Liver (tissue), 8 donors: ENCODE measurements at regions not wholly inside any gene's neighbourhood (a gene's known extent, or its start where the extent isn't known, plus 50 kb on each side); places are given as distances from the start of the nearest gene placed in this dataset.

Experiments used
- DNase-seq: peaks from one replicate; pipeline ENCODE4 v3.0.0-alpha.2; 2017; ENCODE audit warnings: low spot score
- H3K27ac ChIP-seq, 2 donors: one replicate each; pipeline ENCODE4 v1.7.0; 2013; ENCODE audit warnings: inconsistent platforms in 2 of 2, low read length in 2 of 2, control low read depth in 1 of 2, low read depth in 1 of 2, mild to moderate bottlenecking in 1 of 2
- H3K27me3 ChIP-seq, 4 donors: one replicate each; pipeline versions ENCODE4 v1.6.1 to v1.7.0; 2013; ENCODE audit warnings: low read length in 3 of 4, inconsistent platforms in 1 of 4, mild to moderate bottlenecking in 1 of 4, moderate library complexity in 1 of 4; ENCODE audit not compliant: control insufficient read depth in 4 of 4, insufficient read depth in 4 of 4
- H3K36me3 ChIP-seq, 4 donors: one replicate each; pipeline versions ENCODE4 v1.6.1 to v1.7.0; 2013; ENCODE audit warnings: low read length in 3 of 4, mild to moderate bottlenecking in 3 of 4, low read depth in 1 of 4, moderate library complexity in 1 of 4; ENCODE audit not compliant: control insufficient read depth in 4 of 4, insufficient read depth in 3 of 4
- H3K4me1 ChIP-seq, 4 donors: one replicate each; pipeline versions ENCODE4 v1.6.1 to v1.7.0; 2013; ENCODE audit warnings: low read length in 3 of 4, mild to moderate bottlenecking in 3 of 4, moderate library complexity in 1 of 4; ENCODE audit not compliant: control insufficient read depth in 4 of 4, insufficient read depth in 4 of 4
- H3K4me3 ChIP-seq, 3 donors: one replicate each; pipeline versions ENCODE4 v1.6.1 to v1.7.0; 2013; ENCODE audit warnings: low read length in 3 of 3, control low read depth in 1 of 3, low read depth in 1 of 3, mild to moderate bottlenecking in 1 of 3
- H3K9ac ChIP-seq, 2 donors: one replicate each; pipeline ENCODE4 v1.7.0; 2013; ENCODE audit warnings: low read length in 2 of 2, mild to moderate bottlenecking in 2 of 2, moderate library complexity in 2 of 2, control low read depth in 1 of 2, low read depth in 1 of 2
- H3K9me3 ChIP-seq, 4 donors: one replicate each; pipeline versions ENCODE4 v1.6.1 to v1.7.0; 2013; ENCODE audit warnings: low read length in 3 of 4; ENCODE audit not compliant: control insufficient read depth in 4 of 4
- EGR1 ChIP-seq, 2 donors: IDR thresholded peaks; 2 replicates each; pipeline ENCODE4 v1.6.1; 2016 to 2018; ENCODE audit warnings: antibody characterized with exemption in 2 of 2, low read depth in 2 of 2
- FOXA1 ChIP-seq: IDR thresholded peaks from 2 replicates; pipeline ENCODE4 v1.6.1; 2016; ENCODE audit warnings: antibody characterized with exemption
- FOXA2 ChIP-seq: IDR thresholded peaks from 2 replicates; pipeline ENCODE4 v1.6.1; 2016; ENCODE audit warnings: antibody characterized with exemption
- HNF4A ChIP-seq, 2 donors: conservative IDR thresholded peaks; 2 replicates each; pipeline ENCODE4 v1.6.1; 2016; ENCODE audit warnings: antibody characterized with exemption in 2 of 2, mild to moderate bottlenecking in 2 of 2
- HNF4G ChIP-seq: IDR thresholded peaks from 2 replicates; pipeline ENCODE4 v1.6.1; 2016; ENCODE audit warnings: antibody characterized with exemption
- JUND ChIP-seq, 2 donors: IDR thresholded peaks; 2 replicates each; pipeline ENCODE4 v1.6.1; 2016; ENCODE audit warnings: antibody characterized with exemption in 2 of 2
- NR2F2 ChIP-seq: IDR thresholded peaks from 2 replicates; pipeline ENCODE4 v1.6.1; 2016; ENCODE audit warnings: antibody characterized with exemption
- RAD21 ChIP-seq, 2 donors: IDR thresholded peaks; 2 replicates each; pipeline ENCODE4 v1.6.1; 2016; ENCODE audit warnings: antibody characterized with exemption in 2 of 2, mild to moderate bottlenecking in 2 of 2
- RXRA ChIP-seq, 2 donors: IDR thresholded peaks; 2 replicates each; pipeline ENCODE4 v1.6.1; 2017 to 2018; ENCODE audit warnings: antibody characterized with exemption in 2 of 2, mild to moderate bottlenecking in 1 of 2
- SP1 ChIP-seq: IDR thresholded peaks from 2 replicates; pipeline ENCODE4 v1.6.1; 2018; ENCODE audit warnings: antibody characterized with exemption, mild to moderate bottlenecking
- TAF1 ChIP-seq: conservative IDR thresholded peaks from 2 replicates; pipeline ENCODE4 v1.6.1; 2016; ENCODE audit warnings: antibody characterized with exemption, mild to moderate bottlenecking
- YY1 ChIP-seq: IDR thresholded peaks from 2 replicates; pipeline ENCODE4 v1.6.1; 2016; ENCODE audit warnings: antibody characterized with exemption, mild to moderate bottlenecking
- WGBS: extraction: QIAGEN DNeasy Blood & Tissue Kit; methylation state at CpG from one replicate; pipeline ENCODE4 v1.1.7; 2013; 5-methylcytosine and 5-hydroxymethylcytosine counted together
- TF ChIP-seq, protein P1 (sequence below): IDR thresholded peaks from 2 replicates; pipeline ENCODE4 v1.6.1; 2016; ENCODE audit warnings: antibody characterized with exemption, mild to moderate bottlenecking
- TF ChIP-seq, protein P2 (sequence below): fragments of 150-350 bp; IDR thresholded peaks from 2 replicates; pipeline ENCODE4 v1.5.1; 2017; ENCODE audit warnings: improper control_type of control experiment, low read depth, low read length; ENCODE audit not compliant: missing input control
- TF ChIP-seq, protein P3 (sequence below): IDR thresholded peaks from 2 replicates; pipeline ENCODE4 v1.6.1; 2016; ENCODE audit warnings: antibody characterized with exemption
- TF ChIP-seq, protein P4 (sequence below): IDR thresholded peaks from 2 replicates; pipeline ENCODE4 v1.6.1; 2016; ENCODE audit warnings: antibody characterized with exemption
- TF ChIP-seq, protein P5 (sequence below): IDR thresholded peaks from 2 replicates; pipeline ENCODE4 v1.6.1; 2016; ENCODE audit warnings: antibody characterized with exemption
- donor health status: healthy.
- donor health status: healthy.
- donor health status: healthy.
- donor health status: healthy.
- donor health status: healthy.

DNA sequence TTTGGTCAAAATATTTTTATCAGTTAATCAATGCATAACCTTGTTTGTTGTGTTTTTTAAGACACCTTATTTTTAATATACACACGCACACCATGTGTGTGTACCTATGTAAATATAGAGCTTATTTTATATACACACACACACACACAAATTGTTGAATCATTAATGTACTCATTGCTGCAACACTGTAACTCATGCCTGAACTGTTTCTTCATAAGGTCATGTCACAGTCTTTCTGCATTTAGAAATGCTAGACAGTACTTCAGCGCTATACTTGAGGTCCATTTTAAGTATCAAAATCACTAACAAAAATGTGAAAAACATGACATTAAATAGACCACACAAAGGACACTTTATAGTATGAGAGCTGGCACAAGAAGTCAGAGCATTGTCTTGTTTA lies 589.4 kb downstream of the SI start:
- no peaks in the 10 kb centered on the region for H3K36me3 ChIP-seq
- no peaks in the 10 kb centered on the region for H3K27me3 ChIP-seq
- no peak overlapping the region for H3K4me3 ChIP-seq
- 48% methylated on average over 2 of the region's 2 CpGs for WGBS
- H3K9me3 ChIP-seq = no peaks in the 10 kb centered on the region
- H3K27ac ChIP-seq = no peak overlapping the region
- no peak overlapping the region for H3K9ac ChIP-seq
- H3K4me1 ChIP-seq = peaks cover 0 to 20% (median 8%) of the 10 kb centered on the region in 4 donors
- TF ChIP-seq SP1 (no peak), RAD21 (IDR thresholded peaks at IDR 0.05) (no peak), FOXA2 (no peak), YY1 (no peak), NR2F2 (no peak), HNF4A (conservative IDR thresholded peaks at IDR 0.05) (no peak), RXRA (IDR thresholded peaks at IDR 0.05) (no peak), EGR1 (IDR thresholded peaks at IDR 0.05; ENCODE audit: low read depth in 2 of 2) (no peak), HNF4G (no peak), JUND (IDR thresholded peaks at IDR 0.05) (no peak), FOXA1 (no peak)
- TF ChIP-seq, protein P1, sequence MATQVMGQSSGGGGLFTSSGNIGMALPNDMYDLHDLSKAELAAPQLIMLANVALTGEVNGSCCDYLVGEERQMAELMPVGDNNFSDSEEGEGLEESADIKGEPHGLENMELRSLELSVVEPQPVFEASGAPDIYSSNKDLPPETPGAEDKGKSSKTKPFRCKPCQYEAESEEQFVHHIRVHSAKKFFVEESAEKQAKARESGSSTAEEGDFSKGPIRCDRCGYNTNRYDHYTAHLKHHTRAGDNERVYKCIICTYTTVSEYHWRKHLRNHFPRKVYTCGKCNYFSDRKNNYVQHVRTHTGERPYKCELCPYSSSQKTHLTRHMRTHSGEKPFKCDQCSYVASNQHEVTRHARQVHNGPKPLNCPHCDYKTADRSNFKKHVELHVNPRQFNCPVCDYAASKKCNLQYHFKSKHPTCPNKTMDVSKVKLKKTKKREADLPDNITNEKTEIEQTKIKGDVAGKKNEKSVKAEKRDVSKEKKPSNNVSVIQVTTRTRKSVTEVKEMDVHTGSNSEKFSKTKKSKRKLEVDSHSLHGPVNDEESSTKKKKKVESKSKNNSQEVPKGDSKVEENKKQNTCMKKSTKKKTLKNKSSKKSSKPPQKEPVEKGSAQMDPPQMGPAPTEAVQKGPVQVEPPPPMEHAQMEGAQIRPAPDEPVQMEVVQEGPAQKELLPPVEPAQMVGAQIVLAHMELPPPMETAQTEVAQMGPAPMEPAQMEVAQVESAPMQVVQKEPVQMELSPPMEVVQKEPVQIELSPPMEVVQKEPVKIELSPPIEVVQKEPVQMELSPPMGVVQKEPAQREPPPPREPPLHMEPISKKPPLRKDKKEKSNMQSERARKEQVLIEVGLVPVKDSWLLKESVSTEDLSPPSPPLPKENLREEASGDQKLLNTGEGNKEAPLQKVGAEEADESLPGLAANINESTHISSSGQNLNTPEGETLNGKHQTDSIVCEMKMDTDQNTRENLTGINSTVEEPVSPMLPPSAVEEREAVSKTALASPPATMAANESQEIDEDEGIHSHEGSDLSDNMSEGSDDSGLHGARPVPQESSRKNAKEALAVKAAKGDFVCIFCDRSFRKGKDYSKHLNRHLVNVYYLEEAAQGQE = no peak
- TF ChIP-seq, protein P2, sequence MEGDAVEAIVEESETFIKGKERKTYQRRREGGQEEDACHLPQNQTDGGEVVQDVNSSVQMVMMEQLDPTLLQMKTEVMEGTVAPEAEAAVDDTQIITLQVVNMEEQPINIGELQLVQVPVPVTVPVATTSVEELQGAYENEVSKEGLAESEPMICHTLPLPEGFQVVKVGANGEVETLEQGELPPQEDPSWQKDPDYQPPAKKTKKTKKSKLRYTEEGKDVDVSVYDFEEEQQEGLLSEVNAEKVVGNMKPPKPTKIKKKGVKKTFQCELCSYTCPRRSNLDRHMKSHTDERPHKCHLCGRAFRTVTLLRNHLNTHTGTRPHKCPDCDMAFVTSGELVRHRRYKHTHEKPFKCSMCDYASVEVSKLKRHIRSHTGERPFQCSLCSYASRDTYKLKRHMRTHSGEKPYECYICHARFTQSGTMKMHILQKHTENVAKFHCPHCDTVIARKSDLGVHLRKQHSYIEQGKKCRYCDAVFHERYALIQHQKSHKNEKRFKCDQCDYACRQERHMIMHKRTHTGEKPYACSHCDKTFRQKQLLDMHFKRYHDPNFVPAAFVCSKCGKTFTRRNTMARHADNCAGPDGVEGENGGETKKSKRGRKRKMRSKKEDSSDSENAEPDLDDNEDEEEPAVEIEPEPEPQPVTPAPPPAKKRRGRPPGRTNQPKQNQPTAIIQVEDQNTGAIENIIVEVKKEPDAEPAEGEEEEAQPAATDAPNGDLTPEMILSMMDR = no peak
- TF ChIP-seq, protein P3, sequence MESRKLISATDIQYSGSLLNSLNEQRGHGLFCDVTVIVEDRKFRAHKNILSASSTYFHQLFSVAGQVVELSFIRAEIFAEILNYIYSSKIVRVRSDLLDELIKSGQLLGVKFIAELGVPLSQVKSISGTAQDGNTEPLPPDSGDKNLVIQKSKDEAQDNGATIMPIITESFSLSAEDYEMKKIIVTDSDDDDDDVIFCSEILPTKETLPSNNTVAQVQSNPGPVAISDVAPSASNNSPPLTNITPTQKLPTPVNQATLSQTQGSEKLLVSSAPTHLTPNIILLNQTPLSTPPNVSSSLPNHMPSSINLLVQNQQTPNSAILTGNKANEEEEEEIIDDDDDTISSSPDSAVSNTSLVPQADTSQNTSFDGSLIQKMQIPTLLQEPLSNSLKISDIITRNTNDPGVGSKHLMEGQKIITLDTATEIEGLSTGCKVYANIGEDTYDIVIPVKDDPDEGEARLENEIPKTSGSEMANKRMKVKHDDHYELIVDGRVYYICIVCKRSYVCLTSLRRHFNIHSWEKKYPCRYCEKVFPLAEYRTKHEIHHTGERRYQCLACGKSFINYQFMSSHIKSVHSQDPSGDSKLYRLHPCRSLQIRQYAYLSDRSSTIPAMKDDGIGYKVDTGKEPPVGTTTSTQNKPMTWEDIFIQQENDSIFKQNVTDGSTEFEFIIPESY = no peak
- TF ChIP-seq, protein P4, sequence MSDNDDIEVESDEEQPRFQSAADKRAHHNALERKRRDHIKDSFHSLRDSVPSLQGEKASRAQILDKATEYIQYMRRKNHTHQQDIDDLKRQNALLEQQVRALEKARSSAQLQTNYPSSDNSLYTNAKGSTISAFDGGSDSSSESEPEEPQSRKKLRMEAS = no peak
- no peak for DNase-seq

DNA sequence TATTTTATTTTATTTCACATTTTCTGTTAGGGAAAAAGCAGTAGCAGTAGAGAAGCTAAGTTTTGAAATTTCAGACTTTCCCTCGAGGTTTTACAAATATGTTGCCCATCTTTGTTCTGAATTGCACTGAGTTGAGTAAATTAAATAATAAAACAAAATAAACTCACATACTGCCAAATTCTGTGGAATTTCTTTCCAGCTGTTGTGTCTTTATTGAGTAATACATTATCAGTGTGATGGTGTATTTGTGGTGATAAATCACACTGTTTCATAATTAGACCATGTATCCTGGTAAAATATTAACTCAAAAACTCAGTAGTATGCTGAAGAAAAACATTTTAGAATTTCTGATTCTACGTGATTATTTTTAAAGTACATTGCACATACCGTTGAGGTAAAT lies 592.1 kb downstream of the SI start:
- DNase-seq = no peak
- Histone ChIP-seq H3K27me3 (no peaks in the 10 kb centered on the region), H3K4me1 (peaks cover 0 to 20% (median 8%) of the 10 kb centered on the region in 4 donors), H3K27ac (peak overlapping the region in 1 of 2 donors; percentile 35), H3K9ac (no peak overlapping the region), H3K4me3 (no peak overlapping the region), H3K9me3 (no peaks in the 10 kb centered on the region), H3K36me3 (no peaks in the 10 kb centered on the region)
- WGBS = 24% methylated on average over 3 of the region's 3 CpGs
- TF ChIP-seq SP1 (peak; percentile 39), TAF1 (no peak), JUND (IDR thresholded peaks at IDR 0.05) (no peak), YY1 (peak; percentile 54), HNF4G (no peak), RAD21 (IDR thresholded peaks at IDR 0.05) (peak in 1 of 2 donors; percentile 41), RXRA (IDR thresholded peaks at IDR 0.05) (peak in 1 of 2 donors; percentile 60), NR2F2 (no peak)
- TF ChIP-seq, protein P2 = no peak
- TF ChIP-seq, protein P5, sequence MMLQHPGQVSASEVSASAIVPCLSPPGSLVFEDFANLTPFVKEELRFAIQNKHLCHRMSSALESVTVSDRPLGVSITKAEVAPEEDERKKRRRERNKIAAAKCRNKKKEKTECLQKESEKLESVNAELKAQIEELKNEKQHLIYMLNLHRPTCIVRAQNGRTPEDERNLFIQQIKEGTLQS = no peak
- TF ChIP-seq, protein P1 = no peak
